CD4-positive, alpha-beta memory T cell (primary cell): ENCODE measurements at regions not wholly inside any gene's neighbourhood (a gene's known extent, or its start where the extent isn't known, plus 50 kb on each side); places are given as distances from the start of the nearest gene placed in this dataset.

Source experiments
- CTCF ChIA-PET: fragments of 350-600 bp; sonication (Branson Sonifier 250); formaldehyde crosslinking; loops from one replicate; lab custom pipeline; 2021; ENCODE audit warnings: inconsistent platforms; ENCODE audit not compliant: partially characterized antibody; lab: Charles Lee
- POLR2A ChIA-PET: fragments of 350-600 bp; sonication (Branson Sonifier 250); formaldehyde crosslinking; loops from one replicate; lab custom pipeline; 2021; ENCODE audit not compliant: partially characterized antibody; lab: Charles Lee
- DNase-seq, 5 donors: peaks; one replicate each; pipeline versions ENCODE4 v3.0.0 to v3.0.0-alpha.2; 2020 to 2022; ENCODE audit warnings: mixed read lengths in 1 of 5
- H3K27ac ChIP-seq: one replicate; pipeline ENCODE4 v1.7.0; 2013; ENCODE audit warnings: low read depth, low read length
- H3K27me3 ChIP-seq: 2 replicates; pipeline ENCODE4 v1.7.0; 2013; ENCODE audit warnings: mild to moderate bottlenecking, low read length, moderate library complexity; ENCODE audit not compliant: insufficient read depth
- H3K36me3 ChIP-seq: 2 replicates; pipeline ENCODE4 v1.7.0; 2013; ENCODE audit warnings: mild to moderate bottlenecking, low read length, moderate library complexity; ENCODE audit not compliant: insufficient read depth
- H3K4me1 ChIP-seq: 2 replicates; pipeline ENCODE4 v1.7.0; 2013; ENCODE audit warnings: mild to moderate bottlenecking, low read length, moderate library complexity; ENCODE audit not compliant: insufficient read depth
- H3K4me3 ChIP-seq, 2 donors: one replicate each; pipeline ENCODE4 v1.7.0; 2013; ENCODE audit warnings: low read length in 2 of 2, mild to moderate bottlenecking in 1 of 2
- H3K9me3 ChIP-seq, 2 donors: one replicate each; pipeline ENCODE4 v1.7.0; 2013; ENCODE audit warnings: low read length in 2 of 2, control low read depth in 1 of 2; ENCODE audit not compliant: control insufficient read depth in 1 of 2
- H3K27ac Mint-ChIP-seq, 7 donors: one replicate each; pipeline ENCODE4 v1.8.0; 2020 to 2021; ENCODE audit warnings: mixed read lengths in 7 of 7, mild to moderate bottlenecking in 6 of 7, inconsistent platforms in 3 of 7, moderate library complexity in 3 of 7
- H3K27me3 Mint-ChIP-seq, 2 donors: one replicate each; pipeline ENCODE4 v1.8.0; 2020 to 2021; ENCODE audit warnings: mixed read lengths in 2 of 2
- H3K36me3 Mint-ChIP-seq, 2 donors: one replicate each; pipeline ENCODE4 v1.8.0; 2020 to 2021; ENCODE audit warnings: mixed read lengths in 2 of 2, inconsistent platforms in 1 of 2, mild to moderate bottlenecking in 1 of 2
- H3K4me1 Mint-ChIP-seq, 4 donors: one replicate each; pipeline ENCODE4 v1.8.0; 2020 to 2021; ENCODE audit warnings: mixed read lengths in 4 of 4, mild to moderate bottlenecking in 1 of 4
- H3K4me3 Mint-ChIP-seq, 8 donors: one replicate each; pipeline ENCODE4 v1.8.0; 2020 to 2021; ENCODE audit warnings: mixed read lengths in 8 of 8, mild to moderate bottlenecking in 7 of 8, moderate library complexity in 6 of 8, inconsistent platforms in 3 of 8
- H3K9me3 Mint-ChIP-seq, 8 donors: one replicate each; pipeline ENCODE4 v1.8.0; 2020 to 2021; ENCODE audit warnings: mixed read lengths in 8 of 8, mild to moderate bottlenecking in 5 of 8, inconsistent platforms in 3 of 8, moderate library complexity in 1 of 8
- intact Hi-C: fragments of 100-400 bp; cut with micrococcal nuclease; formaldehyde crosslinking; loops from one replicate; pipeline ENCODE4 v1.15.1; 2023

- H3K4me3 Mint-ChIP-seq = no peak overlapping the region
- no peaks in the 10 kb centered on the region for H3K36me3 Mint-ChIP-seq
- DNase-seq = no peak
These were observed 379.4 kb downstream of the PLPP3 start for GRCh38 chr1:56199956-56200355.

GRCh38 chr1:56199061-56199460, 380.3 kb downstream of the PLPP3 start:
- intact Hi-C loops = no loop called here
- H3K27me3 Mint-ChIP-seq = peaks cover 0 to 2% of the 10 kb centered on the region in 2 donors
- H3K4me1 ChIP-seq = no peaks in the 10 kb centered on the region
- no peak overlapping the region for H3K27ac ChIP-seq
- no peaks in the 10 kb centered on the region for H3K27me3 ChIP-seq
- no peaks in the 10 kb centered on the region for H3K9me3 ChIP-seq
- DNase-seq = no peak
- no peaks in the 10 kb centered on the region for H3K36me3 Mint-ChIP-seq
- H3K9me3 Mint-ChIP-seq = peaks cover 0 to 3% (median 0%) of the 10 kb centered on the region in 8 donors
- ChIA-PET POLR2A (no interaction called here), CTCF (no interaction called here)
- H3K27ac Mint-ChIP-seq = no peak overlapping the region
- H3K36me3 ChIP-seq = no peaks in the 10 kb centered on the region
- no peaks in the 10 kb centered on the region for H3K4me1 Mint-ChIP-seq
- H3K4me3 ChIP-seq = no peak overlapping the region
- H3K4me3 Mint-ChIP-seq = no peak overlapping the region

More at GRCh38 chr1:56199956-56200355, 379.4 kb downstream of the PLPP3 start:
- H3K27me3 ChIP-seq = no peaks in the 10 kb centered on the region
- Mint-ChIP-seq H3K9me3 (peaks cover 0 to 3% (median 0%) of the 10 kb centered on the region in 8 donors), H3K4me1 (no peaks in the 10 kb centered on the region), H3K27ac (no peak overlapping the region), H3K27me3 (peaks cover 0 to 2% of the 10 kb centered on the region in 2 donors)
- H3K4me3 ChIP-seq = no peak overlapping the region
- CTCF ChIA-PET = no interaction called here
- POLR2A ChIA-PET = no interaction called here
- intact Hi-C loops = no loop called here
- H3K4me1 ChIP-seq = no peaks in the 10 kb centered on the region
- H3K9me3 ChIP-seq = no peaks in the 10 kb centered on the region
- no peaks in the 10 kb centered on the region for H3K36me3 ChIP-seq
- no peak overlapping the region for H3K27ac ChIP-seq

- no peak overlapping the region for H3K27ac ChIP-seq
- no peak for DNase-seq
- POLR2A ChIA-PET = no interaction called here
These were observed 381.4 kb downstream of the PLPP3 start for GRCh38 chr1:56197946-56198345.

GRCh38 chr1:56196839-56197238, 382.5 kb downstream of the PLPP3 start:
- POLR2A ChIA-PET = no interaction called here
- H3K27me3 Mint-ChIP-seq = peaks cover 0 to 1% of the 10 kb centered on the region in 2 donors
- H3K4me1 Mint-ChIP-seq = no peaks in the 10 kb centered on the region
- H3K27ac ChIP-seq = no peak overlapping the region
- H3K36me3 ChIP-seq = no peaks in the 10 kb centered on the region
- H3K27me3 ChIP-seq = no peaks in the 10 kb centered on the region
- H3K9me3 Mint-ChIP-seq = peaks cover 0 to 3% (median 0%) of the 10 kb centered on the region in 8 donors
- CTCF ChIA-PET = no interaction called here
- H3K4me1 ChIP-seq = no peaks in the 10 kb centered on the region
- intact Hi-C loops = no loop called here
- no peak overlapping the region for H3K4me3 ChIP-seq
- H3K27ac Mint-ChIP-seq = no peak overlapping the region
- H3K9me3 ChIP-seq = no peaks in the 10 kb centered on the region
- no peaks in the 10 kb centered on the region for H3K36me3 Mint-ChIP-seq
- no peak overlapping the region for H3K4me3 Mint-ChIP-seq
- DNase-seq = no peak

More at GRCh38 chr1:56197946-56198345, 381.4 kb downstream of the PLPP3 start:
- Histone ChIP-seq H3K9me3 (no peaks in the 10 kb centered on the region), H3K27me3 (no peaks in the 10 kb centered on the region), H3K4me3 (no peak overlapping the region), H3K36me3 (no peaks in the 10 kb centered on the region), H3K4me1 (no peaks in the 10 kb centered on the region)
- no peak overlapping the region for H3K4me3 Mint-ChIP-seq
- H3K36me3 Mint-ChIP-seq = no peaks in the 10 kb centered on the region
- intact Hi-C loops = no loop called here
- CTCF ChIA-PET = no interaction called here
- H3K4me1 Mint-ChIP-seq = no peaks in the 10 kb centered on the region
- no peak overlapping the region for H3K27ac Mint-ChIP-seq
- peaks cover 0 to 3% (median 0%) of the 10 kb centered on the region in 8 donors for H3K9me3 Mint-ChIP-seq
- peaks cover 0 to 2% of the 10 kb centered on the region in 2 donors for H3K27me3 Mint-ChIP-seq

- ChIA-PET POLR2A (no interaction called here), CTCF (no interaction called here)
- no peaks in the 10 kb centered on the region for H3K27me3 Mint-ChIP-seq
- Histone ChIP-seq H3K4me1 (no peaks in the 10 kb centered on the region), H3K9me3 (no peaks in the 10 kb centered on the region), H3K4me3 (no peak overlapping the region), H3K27ac (no peak overlapping the region), H3K27me3 (no peaks in the 10 kb centered on the region), H3K36me3 (no peaks in the 10 kb centered on the region)
- H3K36me3 Mint-ChIP-seq = no peaks in the 10 kb centered on the region
- H3K27ac Mint-ChIP-seq = no peak overlapping the region
- DNase-seq = no peak
- H3K4me1 Mint-ChIP-seq = no peaks in the 10 kb centered on the region
- peaks cover 0 to 4% (median 0%) of the 10 kb centered on the region in 8 donors for H3K9me3 Mint-ChIP-seq
- H3K4me3 Mint-ChIP-seq = no peak overlapping the region
- intact Hi-C loops = no loop called here
These were observed 384.6 kb downstream of the PLPP3 start for GRCh38 chr1:56194701-56195300.

- POLR2A ChIA-PET = no interaction called here
- Mint-ChIP-seq H3K36me3 (no peaks in the 10 kb centered on the region), H3K27ac (no peak overlapping the region), H3K9me3 (peaks cover 0 to 4% (median 0%) of the 10 kb centered on the region in 8 donors), H3K27me3 (no peaks in the 10 kb centered on the region), H3K4me1 (no peaks in the 10 kb centered on the region), H3K4me3 (no peak overlapping the region)
- no peak for DNase-seq
- Histone ChIP-seq H3K4me3 (no peak overlapping the region), H3K4me1 (no peaks in the 10 kb centered on the region), H3K27ac (no peak overlapping the region), H3K27me3 (no peaks in the 10 kb centered on the region), H3K36me3 (no peaks in the 10 kb centered on the region), H3K9me3 (no peaks in the 10 kb centered on the region)
- intact Hi-C loops = no loop called here
- CTCF ChIA-PET = no interaction called here
These were observed 385.7 kb downstream of the PLPP3 start for GRCh38 chr1:56193656-56194055.

- no peak overlapping the region for H3K4me3 ChIP-seq
- peaks cover 0 to 2% (median 0%) of the 10 kb centered on the region in 8 donors for H3K9me3 Mint-ChIP-seq
- CTCF ChIA-PET = no interaction called here
- H3K36me3 Mint-ChIP-seq = no peaks in the 10 kb centered on the region
- no peak overlapping the region for H3K27ac ChIP-seq
- no peak overlapping the region for H3K27ac Mint-ChIP-seq
- no peaks in the 10 kb centered on the region for H3K9me3 ChIP-seq
- H3K4me3 Mint-ChIP-seq = no peak overlapping the region
- H3K27me3 Mint-ChIP-seq = no peaks in the 10 kb centered on the region
- H3K36me3 ChIP-seq = no peaks in the 10 kb centered on the region
- intact Hi-C loops = no loop called here
- no peaks in the 10 kb centered on the region for H3K4me1 ChIP-seq
- no peaks in the 10 kb centered on the region for H3K27me3 ChIP-seq
- POLR2A ChIA-PET = no interaction called here
- no peak for DNase-seq
- H3K4me1 Mint-ChIP-seq = no peaks in the 10 kb centered on the region
These were observed 388.0 kb downstream of the PLPP3 start for GRCh38 chr1:56191369-56191768.
